GM23338 (cell line): ENCODE measurements at regions not wholly inside any gene's neighbourhood (a gene's known extent, or its start where the extent isn't known, plus 50 kb on each side); places are given as distances from the start of the nearest gene placed in this dataset.

Experiments used
- ATAC-seq: fragments of 200-7000 bp; cut with Tn5 transposase; 3 replicates; pipeline ENCODE4 v1.9.1; 2020
- DNase-seq: peaks from one replicate; pipeline ENCODE4 v3.0.0-alpha.2; 2015; ENCODE audit warnings: low spot score
- H2AFZ ChIP-seq: fragments of 200-600 bp; sonication (generic); 2 replicates; pipeline ENCODE4 v1.8.0; 2016; ENCODE audit warnings: antibody characterized with exemption, mild to moderate bottlenecking, moderate library complexity
- H3F3A ChIP-seq: fragments of 200-600 bp; sonication (generic); replicated peaks from 2 replicates; pipeline ENCODE4 v1.8.0; 2017; ENCODE audit warnings: antibody characterized with exemption, mixed run types, low read depth
- H3K27ac ChIP-seq: fragments of 200-600 bp; sonication (generic); 2 replicates; pipeline ENCODE4 v1.6.1; 2016; ENCODE audit warnings: low read depth
- H3K27me3 ChIP-seq: fragments of 200-600 bp; sonication (generic); 2 replicates; pipeline ENCODE4 v1.8.0; 2016; ENCODE audit warnings: mild to moderate bottlenecking, mixed run types, moderate library complexity; ENCODE audit not compliant: insufficient read depth
- H3K36me3 ChIP-seq: fragments of 200-600 bp; sonication (generic); 2 replicates; pipeline ENCODE4 v1.8.0; 2016; ENCODE audit warnings: mild to moderate bottlenecking; ENCODE audit not compliant: insufficient read depth
- H3K4me1 ChIP-seq: fragments of 200-600 bp; sonication (generic); 2 replicates; pipeline ENCODE4 v1.8.0; 2016; ENCODE audit warnings: mild to moderate bottlenecking, moderate library complexity; ENCODE audit not compliant: insufficient read depth
- H3K4me2 ChIP-seq: fragments of 200-600 bp; sonication (generic); 2 replicates; pipeline ENCODE4 v1.7.1; 2017; ENCODE audit warnings: mixed run types
- H3K4me3 ChIP-seq: fragments of 200-600 bp; sonication (generic); 2 replicates; pipeline ENCODE4 v1.6.1; 2016; ENCODE audit warnings: mixed run types
- H3K79me2 ChIP-seq: fragments of 200-600 bp; sonication (generic); replicated peaks from 2 replicates; pipeline ENCODE4 v1.8.0; 2017; ENCODE audit warnings: mild to moderate bottlenecking; ENCODE audit not compliant: insufficient read depth
- H3K9me2 ChIP-seq: fragments of 200-600 bp; sonication (generic); 2 replicates; pipeline ENCODE4 v1.8.0; 2017; ENCODE audit not compliant: insufficient read depth
- H4K20me1 ChIP-seq: fragments of 200-600 bp; sonication (generic); replicated peaks from 2 replicates; pipeline ENCODE4 v1.8.0; 2017; ENCODE audit warnings: mild to moderate bottlenecking; ENCODE audit not compliant: insufficient read depth
- H3K27ac Mint-ChIP-seq: 2 replicates; pipeline ENCODE4 v1.8.0; 2020; ENCODE audit warnings: inconsistent platforms, mild to moderate bottlenecking, moderate library complexity, mixed read lengths
- H3K27me3 Mint-ChIP-seq: 3 replicates; pipeline ENCODE4 v1.8.0; 2022; ENCODE audit warnings: low read depth, mild to moderate bottlenecking, moderate library complexity, mixed read lengths, inconsistent platforms; ENCODE audit not compliant: insufficient read depth, poor library complexity
- H3K36me3 Mint-ChIP-seq: 3 replicates; pipeline ENCODE4 v1.8.0; 2021; ENCODE audit warnings: low read depth, mild to moderate bottlenecking, inconsistent platforms, moderate library complexity, mixed read lengths
- H3K4me1 Mint-ChIP-seq: 3 replicates; pipeline ENCODE4 v1.8.0; 2020; ENCODE audit warnings: mild to moderate bottlenecking, inconsistent platforms, mixed read lengths
- H3K4me3 Mint-ChIP-seq: 3 replicates; pipeline ENCODE4 v1.8.0; 2021; ENCODE audit warnings: moderate library complexity, mild to moderate bottlenecking, inconsistent platforms, mixed read lengths
- H3K9me3 Mint-ChIP-seq: 3 replicates; pipeline ENCODE4 v1.8.0; 2020; ENCODE audit warnings: moderate library complexity, mild to moderate bottlenecking, inconsistent platforms, mixed read lengths
- CREB1 ChIP-seq: fragments of 250-450 bp; sonication (Bioruptor Pico); IDR thresholded peaks from 2 replicates; pipeline ENCODE4 v1.5.0; 2020; ENCODE audit warnings: low read depth, mild to moderate bottlenecking, moderate library complexity
- CTCF ChIP-seq, 2 experiments: fragments of 200-600 bp in 1 of 2; sonication (generic) in 1 of 2; conservative IDR thresholded peaks; 2 replicates each; pipeline versions ENCODE4 v1.5.1 to v1.6.1; 2016 to 2017; ENCODE audit warnings: antibody characterized with exemption in 2 of 2, low read depth in 2 of 2, mild to moderate bottlenecking in 2 of 2, moderate library complexity in 1 of 2
- ETS1 ChIP-seq: IDR thresholded peaks from 2 replicates; pipeline ENCODE4 v1.6.1; 2016; ENCODE audit warnings: antibody characterized with exemption
- NANOG ChIP-seq: IDR thresholded peaks from 2 replicates; pipeline ENCODE4 v1.6.1; 2016; ENCODE audit warnings: antibody characterized with exemption, borderline replicate concordance
- REST ChIP-seq: IDR thresholded peaks from one replicate; pipeline ENCODE4 v1.6.1; 2018; ENCODE audit warnings: antibody characterized with exemption; ENCODE audit not compliant: unreplicated experiment
- STAT1 ChIP-seq: IDR thresholded peaks from one replicate; pipeline ENCODE4 v1.6.1; 2016; ENCODE audit warnings: antibody characterized with exemption; ENCODE audit not compliant: unreplicated experiment
- ZNF331 ChIP-seq: fragments of 250-450 bp; sonication (Bioruptor Pico); IDR thresholded peaks from 2 replicates; pipeline ENCODE4 v1.5.0; 2020; ENCODE audit warnings: low read depth, mild to moderate bottlenecking, moderate library complexity
- ZNF462 ChIP-seq: fragments of 250-450 bp; sonication (Bioruptor Pico); IDR thresholded peaks from 2 replicates; pipeline ENCODE4 v1.5.0; 2020; ENCODE audit warnings: mild to moderate bottlenecking, moderate library complexity

GRCh38 chr3:67875338-67875737, 220.9 kb upstream of the SUCLG2 start:
- no peaks in the 10 kb centered on the region for H3K27me3 Mint-ChIP-seq
- no peak overlapping the region for H3K27ac ChIP-seq
- no peak overlapping the region for H3K27ac Mint-ChIP-seq
- ATAC-seq: no peak
- H3K9me2 ChIP-seq: no peaks in the 10 kb centered on the region
- no peaks in the 10 kb centered on the region for H3K36me3 Mint-ChIP-seq
- no peaks in the 10 kb centered on the region for H3K79me2 ChIP-seq
- H2AFZ ChIP-seq: no peak overlapping the region
- H3K4me1 Mint-ChIP-seq: no peaks in the 10 kb centered on the region
- H3K4me2 ChIP-seq: no peak overlapping the region
- H3K9me3 Mint-ChIP-seq: no peaks in the 10 kb centered on the region
- H3K36me3 ChIP-seq: no peaks in the 10 kb centered on the region
- no peak for DNase-seq
- no peaks in the 10 kb centered on the region for H3K27me3 ChIP-seq
- no peaks in the 10 kb centered on the region for H4K20me1 ChIP-seq
- H3K4me3 ChIP-seq: no peak overlapping the region
- no peaks in the 10 kb centered on the region for H3F3A ChIP-seq
- no peak overlapping the region for H3K4me3 Mint-ChIP-seq
- TF ChIP-seq REST: no peak
- TF ChIP-seq ZNF331 (CRISPR knock-in tag): no peak
- no peak for TF ChIP-seq STAT1
- TF ChIP-seq NANOG: no peak
- TF ChIP-seq ZNF462 (CRISPR knock-in tag): no peak
- no peak for TF ChIP-seq CTCF (conservative IDR thresholded peaks at IDR 0.05; ENCODE audit: low read depth in 2 of 2)
- no peak for TF ChIP-seq CREB1 (CRISPR knock-in tag)
- TF ChIP-seq ETS1: no peak
- H3K4me1 ChIP-seq: no peaks in the 10 kb centered on the region
